ENCODE measurements at regions not wholly inside any gene's neighbourhood (a gene's known extent, or its start where the extent isn't known, plus 50 kb on each side); places are given as distances from the start of the nearest gene placed in this dataset.
"Not testable (repeated sequence)": the region's sequence is repeated elsewhere in the genome, so short reads cannot be mapped to it uniquely, and the experiment has no call there.

DNA sequence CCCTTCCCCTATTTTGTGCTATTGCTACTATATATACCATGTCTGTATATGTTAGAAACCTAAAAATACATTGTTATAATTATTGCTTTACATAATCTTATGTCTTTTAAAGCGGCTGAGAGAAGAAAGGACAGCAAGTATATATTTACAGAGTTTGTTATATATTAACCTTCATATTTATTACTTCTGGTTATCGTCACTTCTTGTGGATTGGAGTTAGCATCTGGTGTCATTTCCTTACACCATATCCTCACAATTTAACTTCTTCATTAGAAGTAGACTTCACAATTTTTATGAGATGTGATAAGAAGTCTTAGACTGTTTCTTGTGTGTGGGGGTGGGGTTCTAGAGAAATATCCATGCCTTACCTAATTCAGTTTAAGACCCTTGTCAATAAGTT lies 123.1 kb downstream of the ATXN3L start:
- Mint-ChIP-seq H3K4me3 (no peak overlapping the region), H3K27me3 (no peaks in the 10 kb centered on the region), H3K4me1 (peaks cover 0 to 3% (median 0%) of the 10 kb centered on the region in 4 donors), H3K36me3 (no peaks in the 10 kb centered on the region), H3K9me3 (peaks cover 0 to 1% (median 0%) of the 10 kb centered on the region in 8 donors), H3K27ac (no peak overlapping the region)
- intact Hi-C loops (cut with micrococcal nuclease): no loop called here
- DNase-seq: no peak
- ChIA-PET POLR2A (ENCODE audit: partially characterized antibody) (no interaction called here), CTCF (ENCODE audit: partially characterized antibody) (no interaction called here)
- Histone ChIP-seq H3K27ac (ENCODE audit: low read depth, low read length) (no peak overlapping the region), H3K36me3 (ENCODE audit: insufficient read depth, low read length) (no peaks in the 10 kb centered on the region), H3K4me3 (ENCODE audit: low read length in 2 of 2) (no peak overlapping the region), H3K4me1 (ENCODE audit: insufficient read depth, low read length) (no peaks in the 10 kb centered on the region), H3K9me3 (ENCODE audit: control insufficient read depth in 1 of 2, low read length in 2 of 2) (no peaks in the 10 kb centered on the region), H3K27me3 (ENCODE audit: insufficient read depth, low read length) (no peaks in the 10 kb centered on the region)

DNA sequence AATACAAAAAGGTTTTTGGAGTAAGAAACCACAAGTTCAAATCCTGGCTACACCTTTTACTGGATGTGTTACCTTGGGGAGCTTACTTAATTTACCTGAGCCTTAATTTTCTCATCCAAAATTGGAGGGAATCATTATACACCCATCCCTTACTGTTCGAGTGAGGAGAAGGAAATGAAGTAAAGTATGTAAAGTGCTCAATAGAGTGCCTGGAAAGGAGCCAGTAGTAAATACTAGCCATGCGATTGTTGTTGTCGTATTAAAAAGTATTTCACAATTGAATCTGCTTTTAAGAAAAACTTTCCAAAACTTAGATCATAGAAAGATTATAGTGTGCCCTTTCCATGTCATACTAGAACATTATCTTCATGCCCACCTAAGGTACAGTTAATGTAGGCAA lies 124.5 kb downstream of the ATXN3L start:
- intact Hi-C loops (cut with micrococcal nuclease): no loop called here
- CTCF ChIA-PET (ENCODE audit: partially characterized antibody): no interaction called here
- no peak overlapping the region for H3K4me3 Mint-ChIP-seq

GRCh38 chrX:13194291-13195103 lies 125.4 kb downstream of the ATXN3L start:
- POLR2A ChIA-PET (ENCODE audit: partially characterized antibody): no interaction called here
- no peak overlapping the region for H3K27ac Mint-ChIP-seq
- intact Hi-C loops (cut with micrococcal nuclease): no loop called here

More for the DNA sequence above, 124.5 kb downstream of the ATXN3L start:
- Histone ChIP-seq H3K27me3 (ENCODE audit: insufficient read depth, low read length) (no peaks in the 10 kb centered on the region), H3K9me3 (ENCODE audit: control insufficient read depth in 1 of 2, low read length in 2 of 2) (no peaks in the 10 kb centered on the region), H3K4me3 (ENCODE audit: low read length in 2 of 2) (no peak overlapping the region), H3K36me3 (ENCODE audit: insufficient read depth, low read length) (no peaks in the 10 kb centered on the region), H3K27ac (ENCODE audit: low read depth, low read length) (no peak overlapping the region), H3K4me1 (ENCODE audit: insufficient read depth, low read length) (no peaks in the 10 kb centered on the region)
- Mint-ChIP-seq H3K36me3 (no peaks in the 10 kb centered on the region), H3K27me3 (no peaks in the 10 kb centered on the region), H3K9me3 (peaks cover 0 to 1% (median 0%) of the 10 kb centered on the region in 8 donors), H3K27ac (no peak overlapping the region), H3K4me1 (peaks cover 0 to 3% (median 0%) of the 10 kb centered on the region in 4 donors)
- POLR2A ChIA-PET (ENCODE audit: partially characterized antibody): no interaction called here
- no peak for DNase-seq

GRCh38 chrX:13190051-13190450 lies 129.8 kb downstream of the ATXN3L start:
- Mint-ChIP-seq H3K4me3 (no peak overlapping the region), H3K4me1 (peaks cover 0 to 3% (median 0%) of the 10 kb centered on the region in 4 donors), H3K36me3 (no peaks in the 10 kb centered on the region), H3K27me3 (no peaks in the 10 kb centered on the region), H3K27ac (no peak overlapping the region), H3K9me3 (peaks cover 0 to 8% (median 1%) of the 10 kb centered on the region in 8 donors)
- no peaks in the 10 kb centered on the region for H3K9me3 ChIP-seq (ENCODE audit: control insufficient read depth in 1 of 2, low read length in 2 of 2)
- intact Hi-C loops (cut with micrococcal nuclease): no loop called here
- DNase-seq: no peak
- no peaks in the 10 kb centered on the region for H3K36me3 ChIP-seq (ENCODE audit: insufficient read depth, low read length)
- ChIA-PET POLR2A (ENCODE audit: partially characterized antibody) (no interaction called here), CTCF (ENCODE audit: partially characterized antibody) (no interaction called here)
- no peak overlapping the region for H3K27ac ChIP-seq (ENCODE audit: low read depth, low read length)
- H3K4me3 ChIP-seq (ENCODE audit: low read length in 2 of 2): no peak overlapping the region
- H3K27me3 ChIP-seq (ENCODE audit: insufficient read depth, low read length): no peaks in the 10 kb centered on the region
- no peaks in the 10 kb centered on the region for H3K4me1 ChIP-seq (ENCODE audit: insufficient read depth, low read length)

More at GRCh38 chrX:13194291-13195103, 125.4 kb downstream of the ATXN3L start:
- CTCF ChIA-PET (ENCODE audit: partially characterized antibody): no interaction called here
- Histone ChIP-seq H3K9me3 (ENCODE audit: control insufficient read depth in 1 of 2, low read length in 2 of 2) (no peaks in the 10 kb centered on the region), H3K27ac (ENCODE audit: low read depth, low read length) (no peak overlapping the region), H3K36me3 (ENCODE audit: insufficient read depth, low read length) (no peaks in the 10 kb centered on the region), H3K4me3 (ENCODE audit: low read length in 2 of 2) (no peak overlapping the region), H3K4me1 (ENCODE audit: insufficient read depth, low read length) (no peaks in the 10 kb centered on the region), H3K27me3 (ENCODE audit: insufficient read depth, low read length) (no peaks in the 10 kb centered on the region)
- H3K9me3 Mint-ChIP-seq: peaks cover 0 to 1% (median 0%) of the 10 kb centered on the region in 8 donors
- DNase-seq: no peak
- no peaks in the 10 kb centered on the region for H3K36me3 Mint-ChIP-seq
- peaks cover 0 to 3% (median 0%) of the 10 kb centered on the region in 4 donors for H3K4me1 Mint-ChIP-seq
- H3K27me3 Mint-ChIP-seq: no peaks in the 10 kb centered on the region
- H3K4me3 Mint-ChIP-seq: no peak overlapping the region

DNA sequence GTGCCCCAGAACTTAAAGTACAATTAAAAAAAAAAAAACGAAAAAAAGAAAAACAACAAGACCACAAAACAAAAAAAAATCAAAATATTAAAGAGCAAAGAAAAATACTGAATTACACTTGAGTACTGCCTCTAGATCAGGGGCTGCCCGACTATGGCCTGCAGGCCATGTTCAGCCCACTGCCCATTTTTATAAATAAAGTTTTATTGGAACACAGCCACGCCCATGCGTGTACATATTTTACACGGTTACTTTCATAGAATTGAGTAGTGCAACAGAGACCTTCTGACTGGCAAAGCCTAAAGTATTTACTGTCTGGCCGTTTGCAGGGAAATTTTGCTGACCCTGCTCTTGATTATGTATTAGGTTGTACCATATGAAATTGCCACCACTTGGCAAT lies 130.5 kb downstream of the ATXN3L start:
- no peak for DNase-seq
- no peaks in the 10 kb centered on the region for H3K4me1 ChIP-seq (ENCODE audit: insufficient read depth, low read length)
- H3K36me3 ChIP-seq (ENCODE audit: insufficient read depth, low read length): no peaks in the 10 kb centered on the region
- H3K4me3 Mint-ChIP-seq: no peak overlapping the region
- H3K27ac ChIP-seq (ENCODE audit: low read depth, low read length): no peak overlapping the region
- peaks cover 0 to 1% (median 0%) of the 10 kb centered on the region in 4 donors for H3K4me1 Mint-ChIP-seq
- H3K9me3 Mint-ChIP-seq: peaks cover 0 to 8% (median 2%) of the 10 kb centered on the region in 8 donors
- no peak overlapping the region for H3K4me3 ChIP-seq (ENCODE audit: low read length in 2 of 2)
- H3K27me3 Mint-ChIP-seq: no peaks in the 10 kb centered on the region
- no peaks in the 10 kb centered on the region for H3K27me3 ChIP-seq (ENCODE audit: insufficient read depth, low read length)
- POLR2A ChIA-PET (ENCODE audit: partially characterized antibody): no interaction called here
- no peak overlapping the region for H3K27ac Mint-ChIP-seq
- CTCF ChIA-PET (ENCODE audit: partially characterized antibody): no interaction called here
- intact Hi-C loops (cut with micrococcal nuclease): no loop called here
- no peaks in the 10 kb centered on the region for H3K36me3 Mint-ChIP-seq
- H3K9me3 ChIP-seq (ENCODE audit: control insufficient read depth in 1 of 2, low read length in 2 of 2): no peaks in the 10 kb centered on the region

DNA sequence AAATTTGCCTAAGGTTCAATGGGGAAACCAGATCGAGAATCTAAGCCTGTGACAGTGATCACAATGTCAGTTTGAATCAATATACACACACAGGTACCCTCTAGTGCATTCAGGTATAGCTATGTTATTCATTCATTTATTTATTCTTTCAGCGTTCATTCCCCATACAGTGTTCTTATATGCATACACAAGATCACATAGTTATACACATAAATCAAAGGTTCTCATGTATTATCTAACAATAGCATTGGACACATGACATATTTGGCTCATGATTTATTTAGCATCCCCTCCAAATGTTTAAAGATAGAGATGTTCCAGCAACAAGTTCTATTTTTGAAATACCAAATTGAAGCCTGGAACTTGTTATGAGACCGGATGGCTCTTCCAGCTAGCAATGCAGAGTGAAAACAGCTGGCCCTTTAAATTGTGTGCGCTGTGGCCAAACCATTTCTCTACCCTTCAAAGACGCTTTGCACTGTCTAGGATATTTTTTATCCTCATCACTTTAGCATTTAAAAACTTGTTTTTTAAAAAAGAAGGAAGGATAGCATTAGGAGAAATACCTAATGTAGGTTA lies 131.0 kb downstream of the ATXN3L start:
- no peaks in the 10 kb centered on the region for H3K36me3 Mint-ChIP-seq
- H3K9me3 Mint-ChIP-seq: peaks cover 0 to 9% (median 2%) of the 10 kb centered on the region in 8 donors
- peaks cover 0 to 1% (median 0%) of the 10 kb centered on the region in 4 donors for H3K4me1 Mint-ChIP-seq
- no peaks in the 10 kb centered on the region for H3K9me3 ChIP-seq (ENCODE audit: control insufficient read depth in 1 of 2, low read length in 2 of 2)
- no peak overlapping the region for H3K4me3 ChIP-seq (ENCODE audit: low read length in 2 of 2)
- H3K36me3 ChIP-seq (ENCODE audit: insufficient read depth, low read length): no peaks in the 10 kb centered on the region
- H3K27me3 Mint-ChIP-seq: no peaks in the 10 kb centered on the region
- no peaks in the 10 kb centered on the region for H3K27me3 ChIP-seq (ENCODE audit: insufficient read depth, low read length)
- no peak overlapping the region for H3K4me3 Mint-ChIP-seq
- DNase-seq: no peak
- H3K27ac ChIP-seq (ENCODE audit: low read depth, low read length): no peak overlapping the region
- CTCF ChIA-PET (ENCODE audit: partially characterized antibody): no interaction called here
- intact Hi-C loops (cut with micrococcal nuclease): no loop called here
- POLR2A ChIA-PET (ENCODE audit: partially characterized antibody): no interaction called here
- no peak overlapping the region for H3K27ac Mint-ChIP-seq
- H3K4me1 ChIP-seq (ENCODE audit: insufficient read depth, low read length): no peaks in the 10 kb centered on the region

GRCh38 chrX:13186643-13187042 lies 133.2 kb downstream of the ATXN3L start:
- H3K27ac Mint-ChIP-seq; H3K36me3 ChIP-seq (ENCODE audit: insufficient read depth, low read length); intact Hi-C loops (cut with micrococcal nuclease); H3K4me3 ChIP-seq (ENCODE audit: low read length in 2 of 2); H3K27me3 Mint-ChIP-seq; DNase-seq; POLR2A ChIA-PET (ENCODE audit: partially characterized antibody); H3K4me1 Mint-ChIP-seq; H3K27me3 ChIP-seq (ENCODE audit: insufficient read depth, low read length); H3K9me3 Mint-ChIP-seq; H3K4me1 ChIP-seq (ENCODE audit: insufficient read depth, low read length); CTCF ChIA-PET (ENCODE audit: partially characterized antibody); H3K9me3 ChIP-seq (ENCODE audit: control insufficient read depth in 1 of 2, low read length in 2 of 2); H3K4me3 Mint-ChIP-seq; H3K36me3 Mint-ChIP-seq; H3K27ac ChIP-seq (ENCODE audit: low read depth, low read length): not testable (repeated sequence)

Data from CD4-positive, alpha-beta memory T cell (primary cell).